ENCODE measurements at regions not wholly inside any gene's neighbourhood (a gene's known extent, or its start where the extent isn't known, plus 50 kb on each side); places are given as distances from the start of the nearest gene placed in this dataset.

DNA sequence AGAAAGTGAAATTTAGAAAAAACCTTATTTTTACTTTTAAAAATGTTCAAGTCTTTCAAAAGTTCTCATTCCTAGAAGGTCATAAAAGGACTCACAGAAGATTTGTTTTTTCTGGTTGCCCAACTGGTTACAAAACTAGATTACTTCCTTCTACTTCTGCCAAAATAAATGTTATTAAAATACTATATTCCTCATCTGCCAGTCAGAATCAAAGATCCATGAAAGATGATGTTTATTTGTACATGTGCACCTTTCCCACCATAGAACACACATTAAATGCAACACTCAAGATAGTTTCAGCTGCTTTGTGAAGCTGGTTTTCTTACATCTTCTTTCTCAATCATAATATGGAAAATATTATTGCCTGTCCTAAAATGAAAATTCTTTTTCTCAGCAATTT lies 465.4 kb downstream of the ETV1 start:
- Mint-ChIP-seq H3K4me3 (no peak overlapping the region), H3K27me3 (no peaks in the 10 kb centered on the region), H3K36me3 (no peaks in the 10 kb centered on the region), H3K9me3 (peaks cover 0 to 2% (median 0%) of the 10 kb centered on the region in 11 donors), H3K27ac (no peak overlapping the region), H3K4me1 (no peaks in the 10 kb centered on the region)
- Histone ChIP-seq H3K4me3 (ENCODE audit: low read length) (no peak overlapping the region), H3K9me3 (ENCODE audit: control insufficient read depth in 2 of 3, low read length in 3 of 3) (peaks cover 0 to 4% (median 0%) of the 10 kb centered on the region in 3 experiments), H3K36me3 (ENCODE audit: control insufficient read depth in 2 of 3, insufficient read depth in 3 of 3, low read length in 3 of 3) (no peaks in the 10 kb centered on the region), H3K27me3 (ENCODE audit: control insufficient read depth in 2 of 2, insufficient read depth in 2 of 2, low read length in 2 of 2) (no peaks in the 10 kb centered on the region), H3K27ac (ENCODE audit: low read depth, low read length) (no peak overlapping the region), H3K4me1 (ENCODE audit: control insufficient read depth in 2 of 2, insufficient read depth in 2 of 2, low read length in 2 of 2) (no peaks in the 10 kb centered on the region)
- ATAC-seq (no peak), DNase-seq (no peak)
- POLR2A ChIA-PET = no interaction called here
- CTCF ChIA-PET = no interaction called here
- intact Hi-C loops (cut with micrococcal nuclease) = no loop called here

DNA sequence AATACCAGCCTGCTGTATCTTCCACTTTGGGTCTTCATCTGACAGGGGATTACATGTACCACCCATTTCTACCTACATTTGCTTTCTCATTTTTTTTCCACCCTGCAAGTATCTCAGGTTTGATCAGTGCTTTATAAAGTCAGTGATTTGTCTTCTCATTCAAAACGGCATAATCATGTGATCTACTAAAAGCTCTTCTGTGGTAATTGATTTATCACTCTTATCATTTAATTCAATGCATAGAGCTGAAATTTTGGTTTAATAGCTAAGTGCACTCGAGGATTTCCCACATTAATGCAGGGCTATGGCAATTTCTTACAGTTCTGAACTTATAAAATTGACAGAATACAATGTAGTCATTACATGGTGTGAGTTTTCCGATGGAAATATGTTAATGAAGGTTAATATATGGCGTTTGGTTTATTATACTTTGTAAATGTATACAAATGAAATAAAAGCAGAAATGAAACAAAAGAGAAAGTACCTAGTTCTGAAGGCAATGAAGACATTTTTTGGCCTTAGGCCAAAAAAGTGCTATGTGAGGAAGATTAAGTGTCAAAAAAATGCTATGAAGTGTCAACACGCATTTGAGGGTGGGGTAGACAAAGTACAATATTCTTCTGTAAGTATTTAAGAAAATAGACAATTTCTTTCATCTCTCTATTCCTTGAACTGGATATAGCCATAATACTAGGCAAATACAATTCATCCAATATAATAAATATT lies 457.3 kb downstream of the ETV1 start:
- ChIA-PET POLR2A (no interaction called here), CTCF (no interaction called here)
- H3K27ac Mint-ChIP-seq = no peak overlapping the region
- Histone ChIP-seq H3K9me3 (ENCODE audit: control insufficient read depth in 2 of 3, low read length in 3 of 3) (no peaks in the 10 kb centered on the region), H3K4me3 (ENCODE audit: low read length) (no peak overlapping the region), H3K4me1 (ENCODE audit: control insufficient read depth in 2 of 2, insufficient read depth in 2 of 2, low read length in 2 of 2) (no peaks in the 10 kb centered on the region), H3K36me3 (ENCODE audit: control insufficient read depth in 2 of 3, insufficient read depth in 3 of 3, low read length in 3 of 3) (no peaks in the 10 kb centered on the region), H3K27ac (ENCODE audit: low read depth, low read length) (no peak overlapping the region), H3K27me3 (ENCODE audit: control insufficient read depth in 2 of 2, insufficient read depth in 2 of 2, low read length in 2 of 2) (no peaks in the 10 kb centered on the region)
- H3K4me1 Mint-ChIP-seq = no peaks in the 10 kb centered on the region
- intact Hi-C loops (cut with micrococcal nuclease) = no loop called here
- no peaks in the 10 kb centered on the region for H3K27me3 Mint-ChIP-seq
- no peak overlapping the region for H3K4me3 Mint-ChIP-seq
- peaks cover 0 to 3% (median 0%) of the 10 kb centered on the region in 11 donors for H3K9me3 Mint-ChIP-seq
- no peak for ATAC-seq
- no peak for DNase-seq
- no peaks in the 10 kb centered on the region for H3K36me3 Mint-ChIP-seq

DNA sequence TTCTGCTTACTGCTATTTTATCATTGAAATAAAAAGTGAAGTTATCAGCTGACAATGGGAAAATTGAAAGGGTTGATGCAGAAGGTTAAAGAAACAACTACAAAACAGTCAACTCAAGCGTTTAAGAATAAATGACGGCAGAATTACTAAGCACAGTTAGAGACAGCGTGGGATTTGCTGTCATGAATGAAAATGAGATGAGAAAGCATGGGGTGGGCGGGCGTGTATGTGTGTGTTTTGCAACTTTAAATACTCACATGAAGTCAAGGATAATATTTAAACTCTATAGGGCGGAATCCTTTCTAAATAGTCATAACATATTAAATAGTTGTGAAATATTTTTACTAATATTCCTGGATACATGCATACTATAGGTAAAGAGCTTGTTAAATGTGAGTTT lies 450.8 kb downstream of the ETV1 start:
- no peak overlapping the region for H3K27ac ChIP-seq (ENCODE audit: low read depth, low read length)
- H3K27me3 ChIP-seq (ENCODE audit: control insufficient read depth in 2 of 2, insufficient read depth in 2 of 2, low read length in 2 of 2) = no peaks in the 10 kb centered on the region
- Mint-ChIP-seq H3K36me3 (no peaks in the 10 kb centered on the region), H3K9me3 (peaks cover 0 to 3% (median 0%) of the 10 kb centered on the region in 11 donors), H3K27ac (no peak overlapping the region), H3K27me3 (no peaks in the 10 kb centered on the region), H3K4me3 (no peak overlapping the region), H3K4me1 (no peaks in the 10 kb centered on the region)
- no peaks in the 10 kb centered on the region for H3K9me3 ChIP-seq (ENCODE audit: control insufficient read depth in 2 of 3, low read length in 3 of 3)
- ChIA-PET CTCF (no interaction called here), POLR2A (no interaction called here)
- H3K4me3 ChIP-seq (ENCODE audit: low read length) = no peak overlapping the region
- no peak for ATAC-seq
- intact Hi-C loops (cut with micrococcal nuclease) = no loop called here
- no peaks in the 10 kb centered on the region for H3K36me3 ChIP-seq (ENCODE audit: control insufficient read depth in 2 of 3, insufficient read depth in 3 of 3, low read length in 3 of 3)
- H3K4me1 ChIP-seq (ENCODE audit: control insufficient read depth in 2 of 2, insufficient read depth in 2 of 2, low read length in 2 of 2) = no peaks in the 10 kb centered on the region
- DNase-seq = no peak

DNA sequence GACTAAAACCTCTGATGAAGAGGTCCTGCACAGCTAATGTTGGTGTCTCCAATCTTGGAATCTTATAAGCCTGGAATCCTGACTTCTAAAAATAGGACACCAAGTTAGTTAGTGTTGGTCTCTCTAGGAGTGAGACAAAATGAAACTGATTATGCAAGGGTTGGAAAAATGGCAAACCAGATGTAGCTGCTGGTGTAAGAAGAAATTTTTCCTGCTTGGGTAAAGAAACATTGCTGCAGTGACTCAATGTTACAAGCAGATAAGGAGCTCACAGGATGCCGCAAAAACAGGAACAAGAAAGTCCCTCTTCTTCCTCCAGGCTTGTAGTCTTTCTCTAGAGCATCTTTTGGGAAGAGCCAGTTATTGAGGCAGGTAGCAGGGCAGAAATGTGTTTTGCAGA lies 449.0 kb downstream of the ETV1 start:
- no peak overlapping the region for H3K4me3 ChIP-seq (ENCODE audit: low read length)
- intact Hi-C loops (cut with micrococcal nuclease) = no loop called here
- H3K27ac ChIP-seq (ENCODE audit: low read depth, low read length) = no peak overlapping the region
- no peaks in the 10 kb centered on the region for H3K4me1 ChIP-seq (ENCODE audit: control insufficient read depth in 2 of 2, insufficient read depth in 2 of 2, low read length in 2 of 2)
- no peaks in the 10 kb centered on the region for H3K36me3 ChIP-seq (ENCODE audit: control insufficient read depth in 2 of 3, insufficient read depth in 3 of 3, low read length in 3 of 3)
- no peaks in the 10 kb centered on the region for H3K36me3 Mint-ChIP-seq
- ATAC-seq = no peak
- no peaks in the 10 kb centered on the region for H3K27me3 Mint-ChIP-seq
- no peak overlapping the region for H3K4me3 Mint-ChIP-seq
- peaks cover 0 to 2% (median 0%) of the 10 kb centered on the region in 11 donors for H3K9me3 Mint-ChIP-seq
- ChIA-PET CTCF (no interaction called here), POLR2A (no interaction called here)
- H3K27ac Mint-ChIP-seq = no peak overlapping the region
- H3K9me3 ChIP-seq (ENCODE audit: control insufficient read depth in 2 of 3, low read length in 3 of 3) = no peaks in the 10 kb centered on the region
- no peaks in the 10 kb centered on the region for H3K4me1 Mint-ChIP-seq
- no peaks in the 10 kb centered on the region for H3K27me3 ChIP-seq (ENCODE audit: control insufficient read depth in 2 of 2, insufficient read depth in 2 of 2, low read length in 2 of 2)
- no peak for DNase-seq

DNA sequence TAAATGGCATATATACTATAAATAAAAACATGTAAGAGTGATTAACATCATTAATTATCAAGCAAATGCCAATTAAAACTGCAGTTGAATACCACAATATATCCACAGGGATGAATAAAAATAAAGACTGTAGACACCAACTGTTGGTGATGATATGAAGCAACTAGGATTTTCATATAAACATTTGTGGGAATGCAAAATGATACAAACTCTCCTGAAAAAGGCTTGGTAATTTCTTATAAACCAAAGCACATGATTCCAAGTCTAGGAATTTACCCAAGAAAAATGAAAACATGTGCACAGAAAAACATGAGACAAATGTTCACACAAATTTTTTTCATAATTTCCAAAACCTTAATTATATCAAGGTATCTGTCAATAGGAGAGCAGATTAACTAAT lies 448.1 kb downstream of the ETV1 start:
- ATAC-seq = no peak
- no peaks in the 10 kb centered on the region for H3K4me1 Mint-ChIP-seq

DNA sequence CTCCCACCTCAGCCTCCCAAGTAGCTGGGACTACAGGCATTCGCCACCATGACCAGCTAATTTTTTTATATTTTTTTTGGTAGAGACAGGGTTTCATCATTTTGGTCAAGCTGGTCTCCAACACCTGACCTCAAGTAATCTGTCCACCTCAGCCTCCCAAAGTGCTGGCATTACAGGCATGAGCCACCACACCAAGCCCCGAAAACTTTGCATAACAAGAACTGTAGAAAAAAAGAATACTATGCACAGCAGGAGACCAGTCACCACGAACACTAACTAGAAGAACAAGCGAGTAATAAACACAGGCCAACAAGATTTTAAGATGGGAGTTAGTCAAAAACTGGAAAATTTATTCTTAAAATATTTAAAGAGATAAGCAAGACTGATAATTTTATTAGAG lies 447.0 kb downstream of the ETV1 start:
- POLR2A ChIA-PET = no interaction called here

More for the DNA sequence above, 448.1 kb downstream of the ETV1 start:
- Mint-ChIP-seq H3K27me3 (no peaks in the 10 kb centered on the region), H3K27ac (no peak overlapping the region), H3K9me3 (peaks cover 0 to 2% (median 0%) of the 10 kb centered on the region in 11 donors), H3K4me3 (no peak overlapping the region), H3K36me3 (no peaks in the 10 kb centered on the region)
- Histone ChIP-seq H3K27me3 (ENCODE audit: control insufficient read depth in 2 of 2, insufficient read depth in 2 of 2, low read length in 2 of 2) (no peaks in the 10 kb centered on the region), H3K4me1 (ENCODE audit: control insufficient read depth in 2 of 2, insufficient read depth in 2 of 2, low read length in 2 of 2) (no peaks in the 10 kb centered on the region), H3K36me3 (ENCODE audit: control insufficient read depth in 2 of 3, insufficient read depth in 3 of 3, low read length in 3 of 3) (no peaks in the 10 kb centered on the region), H3K27ac (ENCODE audit: low read depth, low read length) (no peak overlapping the region), H3K4me3 (ENCODE audit: low read length) (no peak overlapping the region), H3K9me3 (ENCODE audit: control insufficient read depth in 2 of 3, low read length in 3 of 3) (no peaks in the 10 kb centered on the region)
- no peak for DNase-seq
- CTCF ChIA-PET = no interaction called here
- intact Hi-C loops (cut with micrococcal nuclease) = no loop called here
- POLR2A ChIA-PET = no interaction called here

DNA sequence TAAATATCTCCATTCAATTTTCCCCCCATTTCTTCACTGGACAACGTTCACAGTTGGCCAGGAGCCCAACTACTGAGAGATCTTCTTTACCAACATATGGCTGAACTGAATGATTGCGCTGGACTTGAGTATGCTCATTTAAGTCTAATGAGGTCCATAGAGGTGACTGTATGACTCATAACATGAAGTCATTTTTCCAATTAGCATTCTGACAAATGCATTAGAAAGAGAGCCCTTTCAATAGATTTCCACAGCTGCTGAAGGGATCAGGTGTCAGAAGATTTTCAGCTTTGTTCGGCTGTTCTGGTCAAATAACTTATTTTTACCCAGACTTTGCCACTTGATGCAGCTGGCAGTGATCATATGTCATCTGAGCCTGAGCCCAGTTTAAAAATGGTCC lies 438.0 kb downstream of the ETV1 start:
- ChIA-PET CTCF (no interaction called here), POLR2A (no interaction called here)
- no peak overlapping the region for H3K4me3 ChIP-seq (ENCODE audit: low read length)
- H3K36me3 ChIP-seq (ENCODE audit: control insufficient read depth in 2 of 3, insufficient read depth in 3 of 3, low read length in 3 of 3) = no peaks in the 10 kb centered on the region
- no peaks in the 10 kb centered on the region for H3K27me3 ChIP-seq (ENCODE audit: control insufficient read depth in 2 of 2, insufficient read depth in 2 of 2, low read length in 2 of 2)
- H3K4me3 Mint-ChIP-seq = no peak overlapping the region
- peaks cover 0 to 11% (median 2%) of the 10 kb centered on the region in 11 donors for H3K9me3 Mint-ChIP-seq
- intact Hi-C loops (cut with micrococcal nuclease) = no loop called here
- ATAC-seq (no peak), DNase-seq (no peak)
- H3K36me3 Mint-ChIP-seq = no peaks in the 10 kb centered on the region
- H3K4me1 ChIP-seq (ENCODE audit: control insufficient read depth in 2 of 2, insufficient read depth in 2 of 2, low read length in 2 of 2) = no peaks in the 10 kb centered on the region
- H3K27ac Mint-ChIP-seq = no peak overlapping the region
- H3K9me3 ChIP-seq (ENCODE audit: control insufficient read depth in 2 of 3, low read length in 3 of 3) = no peaks in the 10 kb centered on the region
- H3K27ac ChIP-seq (ENCODE audit: low read depth, low read length) = no peak overlapping the region
- no peaks in the 10 kb centered on the region for H3K27me3 Mint-ChIP-seq
- H3K4me1 Mint-ChIP-seq = no peaks in the 10 kb centered on the region

More for the DNA sequence above, 447.0 kb downstream of the ETV1 start:
- intact Hi-C loops (cut with micrococcal nuclease) = no loop called here
- Histone ChIP-seq H3K4me1 (ENCODE audit: control insufficient read depth in 2 of 2, insufficient read depth in 2 of 2, low read length in 2 of 2) (no peaks in the 10 kb centered on the region), H3K4me3 (ENCODE audit: low read length) (no peak overlapping the region), H3K9me3 (ENCODE audit: control insufficient read depth in 2 of 3, low read length in 3 of 3) (no peaks in the 10 kb centered on the region), H3K27ac (ENCODE audit: low read depth, low read length) (no peak overlapping the region), H3K36me3 (ENCODE audit: control insufficient read depth in 2 of 3, insufficient read depth in 3 of 3, low read length in 3 of 3) (no peaks in the 10 kb centered on the region), H3K27me3 (ENCODE audit: control insufficient read depth in 2 of 2, insufficient read depth in 2 of 2, low read length in 2 of 2) (no peaks in the 10 kb centered on the region)
- DNase-seq (no peak), ATAC-seq (no peak)
- Mint-ChIP-seq H3K4me3 (no peak overlapping the region), H3K27me3 (no peaks in the 10 kb centered on the region), H3K27ac (peak overlapping the region in 1 of 9 donors; percentile 37), H3K4me1 (no peaks in the 10 kb centered on the region), H3K36me3 (no peaks in the 10 kb centered on the region), H3K9me3 (peaks cover 0 to 2% (median 0%) of the 10 kb centered on the region in 11 donors)
- CTCF ChIA-PET = no interaction called here
